Loucy (cell line): ENCODE measurements at regions not wholly inside any gene's neighbourhood (a gene's known extent, or its start where the extent isn't known, plus 50 kb on each side); places are given as distances from the start of the nearest gene placed in this dataset.

ENCODE experiments used
- CTCF ChIP-seq: fragments of 200-600 bp; sonication (generic); conservative IDR thresholded peaks from 2 replicates; pipeline ENCODE4 v1.5.1; 2014; ENCODE audit warnings: mild to moderate bottlenecking, antibody characterized with exemption, low read length
- EZH2phosphoT487 ChIP-seq: fragments of 200-600 bp; IDR thresholded peaks from 2 replicates; pipeline ENCODE4 v1.6.1; 2018; ENCODE audit warnings: antibody characterized with exemption, mild to moderate bottlenecking, moderate library complexity, borderline replicate concordance

- TF ChIP-seq CTCF: no peak
- no peak for TF ChIP-seq EZH2phosphoT487
These were observed 241.6 kb downstream of the RPIA start for GRCh38 chr2:88933091-88933490.
